GM12878 (cell line): ENCODE measurements at regions not wholly inside any gene's neighbourhood (a gene's known extent, or its start where the extent isn't known, plus 50 kb on each side); places are given as distances from the start of the nearest gene placed in this dataset.

ENCODE experiments used
- ATAC-seq: fragments of 200-7000 bp; cut with Tn5 transposase; 3 replicates; pipeline ENCODE4 v1.9.1; 2020; ENCODE audit warnings: mild to moderate bottlenecking, moderate library complexity
- BruUV-seq: library from RNA; stranded (reverse); fragments of 400-500 nt; replicated peaks from 2 replicates; lab custom pipeline; 2021; lab: Mats Ljungman, UMichigan
- CTCF ChIA-PET: fragments of 300-600 bp; sonication (Branson Sonifier 250); formaldehyde crosslinking; extraction: SDS; loops from one replicate; lab custom pipeline; 2021; ENCODE audit warnings: inconsistent platforms; lab: Yijun Ruan, JAX
- POLR2A ChIA-PET: fragments of 350-600 bp; formaldehyde crosslinking; extraction: SDS; loops from one replicate; lab custom pipeline; 2021; ENCODE audit warnings: inconsistent platforms; lab: Charles Lee
- RAD21 ChIA-PET: fragments of 300-600 bp; sonication (Branson Sonifier 250); formaldehyde crosslinking; loops from one replicate; lab custom pipeline; 2023; ENCODE audit warnings: antibody characterized with exemption; ENCODE audit not compliant: unreplicated experiment; lab: Charles Lee
- SMC1A ChIA-PET: fragments of 300-600 bp; sonication (Branson Sonifier 250); formaldehyde crosslinking; loops from one replicate; lab custom pipeline; 2023; ENCODE audit not compliant: unreplicated experiment, uncharacterized antibody; lab: Charles Lee
- DNase-seq: peaks from one replicate; pipeline ENCODE4 v3.0.0-alpha.2; 2011; ENCODE audit warnings: low read depth, low spot score
- FAIRE-seq: peaks from 3 replicates; lab custom pipeline; 2011; peaks lifted over from hg19 to GRCh38; lab: Jason Lieb, UNC
- H2AFZ ChIP-seq: 2 replicates; pipeline ENCODE4 v1.6.0; 2011; ENCODE audit warnings: low read depth, low read length, control low read depth; ENCODE audit not compliant: control insufficient read depth
- H3K27ac ChIP-seq: 2 replicates; pipeline ENCODE4 v1.5.1; 2011; ENCODE audit warnings: control low read depth; ENCODE audit not compliant: control insufficient read depth, insufficient read depth
- H3K27me3 ChIP-seq, 2 experiments: replicated peaks in 1 of 2; 2 replicates each; pipeline versions ENCODE4 v1.6.0 to v1.6.1; 2011; ENCODE audit warnings: low read length in 1 of 2; ENCODE audit not compliant: control insufficient read depth in 2 of 2, insufficient read depth in 2 of 2
- H3K36me3 ChIP-seq, 2 experiments: 2 replicates each; pipeline ENCODE4 v1.5.1; 2011; ENCODE audit warnings: low read length in 1 of 2; ENCODE audit not compliant: control insufficient read depth in 2 of 2, insufficient read depth in 2 of 2
- H3K4me1 ChIP-seq: 2 replicates; pipeline ENCODE4 v1.6.1; 2011; ENCODE audit warnings: mild to moderate bottlenecking, low read length, moderate library complexity, mixed read lengths; ENCODE audit not compliant: control insufficient read depth, insufficient read depth
- H3K4me2 ChIP-seq: 2 replicates; pipeline ENCODE4 v1.6.0; 2011; ENCODE audit warnings: control low read depth; ENCODE audit not compliant: control insufficient read depth, insufficient read depth
- H3K4me3 ChIP-seq: fragments of 200-600 bp; sonication (generic); 2 replicates; pipeline ENCODE4 v1.5.1; 2016
- H3K79me2 ChIP-seq: 2 replicates; pipeline ENCODE4 v1.6.0; 2011; ENCODE audit warnings: low read length; ENCODE audit not compliant: control insufficient read depth, insufficient read depth
- H3K9ac ChIP-seq: 2 replicates; pipeline ENCODE4 v1.8.0; 2011; ENCODE audit warnings: low read length, control low read depth, mixed read lengths; ENCODE audit not compliant: control insufficient read depth, insufficient read depth
- H3K9me3 ChIP-seq: replicated peaks from 3 replicates; pipeline ENCODE4 v1.5.1; 2011; ENCODE audit warnings: mild to moderate bottlenecking, low read length; ENCODE audit not compliant: control insufficient read depth, insufficient read depth
- H4K20me1 ChIP-seq: 2 replicates; pipeline ENCODE4 v1.6.0; 2011; ENCODE audit not compliant: control insufficient read depth, insufficient read depth
- BRCA1 ChIP-seq: IDR thresholded peaks from 2 replicates; pipeline ENCODE4 v1.6.1; 2011; ENCODE audit warnings: low read depth, low read length, improper control_type of control experiment
- ELK1 ChIP-seq: IDR thresholded peaks from 2 replicates; pipeline ENCODE4 v1.6.1; 2012; ENCODE audit warnings: low read depth, low read length, improper control_type of control experiment
- EP300 ChIP-seq, 2 experiments: fragments of 150-350 bp in 1 of 2; IDR thresholded peaks; 2 replicates each; pipeline ENCODE4 v1.6.1; 2011 to 2012; ENCODE audit warnings: low read depth in 2 of 2, low read length in 2 of 2, borderline replicate concordance in 1 of 2, improper control_type of control experiment in 1 of 2, inconsistent platforms in 1 of 2; ENCODE audit not compliant: control insufficient read depth in 1 of 2
- EZH2 ChIP-seq: IDR thresholded peaks from 2 replicates; pipeline ENCODE4 v1.6.1; 2012; ENCODE audit warnings: low read depth, mild to moderate bottlenecking, control low read depth, inconsistent platforms, low read length, borderline replicate concordance; ENCODE audit not compliant: control insufficient read depth
- FOXK2 ChIP-seq: fragments of 450-650 bp; IDR thresholded peaks from 2 replicates; pipeline ENCODE4 v1.6.1; 2017; ENCODE audit warnings: mild to moderate bottlenecking, moderate library complexity
- HCFC1 ChIP-seq: fragments of 150-350 bp; IDR thresholded peaks from 2 replicates; pipeline ENCODE4 v1.6.1; 2014; ENCODE audit warnings: low read length
- IKZF1 ChIP-seq: fragments of 450-650 bp; conservative IDR thresholded peaks from 2 replicates; pipeline ENCODE4 v1.6.1; 2017; ENCODE audit warnings: antibody characterized with exemption, mild to moderate bottlenecking
- KAT2A ChIP-seq: conservative IDR thresholded peaks from 2 replicates; pipeline ENCODE4 v1.6.1; 2011; ENCODE audit warnings: low read depth, low read length; ENCODE audit not compliant: control insufficient read depth
- MEF2A ChIP-seq: IDR thresholded peaks from 2 replicates; pipeline ENCODE4 v1.6.1; 2011; ENCODE audit warnings: low read depth, mild to moderate bottlenecking, low read length, moderate library complexity; ENCODE audit not compliant: insufficient read depth
- NRF1 ChIP-seq: conservative IDR thresholded peaks from 2 replicates; pipeline ENCODE4 v1.6.1; 2011; ENCODE audit warnings: mild to moderate bottlenecking, low read depth, low read length, improper control_type of control experiment
- RAD51 ChIP-seq: fragments of 450-650 bp; IDR thresholded peaks from 2 replicates; pipeline ENCODE4 v1.6.1; 2016; ENCODE audit warnings: moderate library complexity, mild to moderate bottlenecking, inconsistent platforms
- ZNF207 ChIP-seq: fragments of 450-650 bp; IDR thresholded peaks from 2 replicates; pipeline ENCODE4 v1.6.1; 2014; ENCODE audit warnings: antibody characterized with exemption, mild to moderate bottlenecking, borderline replicate concordance
- WGBS: methylation state at CpG from one replicate; pipeline ENCODE4 v1.1.6; 2016; ENCODE audit warnings: low lambda C conversion rate; ENCODE audit not compliant: insufficient replicate concordance, insufficient coverage; ENCODE audit errors: missing lambda C conversion rate; 5-methylcytosine and 5-hydroxymethylcytosine counted together
- in situ Hi-C: fragments of 300-500 bp; cut with MboI; formaldehyde crosslinking; loops from 9 replicates; pipeline ENCODE4 v1.14.3; 2018; ENCODE audit warnings: mixed read lengths
- intact Hi-C: fragments of 100-400 bp; cut with micrococcal nuclease; formaldehyde crosslinking; loops from one replicate; pipeline ENCODE4 v1.14.2; 2022; ENCODE audit not compliant: unreplicated experiment
- TF ChIP-seq, protein P1 (sequence below): fragments of 450-650 bp; IDR thresholded peaks from 2 replicates; pipeline ENCODE4 v1.6.1; 2016; ENCODE audit warnings: mild to moderate bottlenecking, moderate library complexity, borderline replicate concordance

DNA sequence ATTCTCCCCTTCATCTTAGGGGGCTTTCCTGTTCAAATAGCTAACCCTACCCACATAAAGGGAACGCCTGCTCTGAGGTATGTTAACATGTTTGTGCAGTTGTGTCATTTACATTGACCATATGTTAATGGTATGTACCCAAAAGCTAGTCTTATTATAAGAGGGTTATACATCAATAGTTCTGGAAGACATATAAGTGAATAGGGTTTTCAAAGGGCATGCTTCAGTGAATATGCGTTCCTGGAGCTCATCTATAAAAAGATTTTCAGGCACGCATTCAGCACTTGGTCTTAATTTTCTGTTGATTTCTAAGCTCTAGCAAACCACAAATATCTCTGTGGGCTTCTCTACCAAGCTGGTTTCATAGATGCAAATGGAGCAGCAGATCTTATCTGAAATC, 766.1 kb downstream of the IRX1 start:
- FAIRE-seq = no peak
- Histone ChIP-seq H3K36me3 (no peaks in the 10 kb centered on the region), H2AFZ (no peak overlapping the region), H4K20me1 (no peaks in the 10 kb centered on the region), H3K4me2 (no peak overlapping the region), H3K4me1 (no peaks in the 10 kb centered on the region), H3K9me3 (no peaks in the 10 kb centered on the region), H3K79me2 (no peaks in the 10 kb centered on the region), H3K9ac (no peak overlapping the region), H3K27ac (no peak overlapping the region), H3K4me3 (no peak overlapping the region), H3K27me3 (no peaks in the 10 kb centered on the region)
- POLR2A ChIA-PET = no interaction called here
- in situ Hi-C loops (no loop called here), intact Hi-C loops (no loop called here)
- 11% methylated on average over 3 of the region's 3 CpGs for WGBS
- DNase-seq = no peak
- RAD21 ChIA-PET = no interaction called here
- CTCF ChIA-PET = no interaction called here
- no peak for ATAC-seq
- BruUV-seq = no TSS peak
- TF ChIP-seq IKZF1 (no peak), FOXK2 (no peak), KAT2A (no peak), ELK1 (no peak), NRF1 (no peak), EZH2 (no peak), ZNF207 (no peak), MEF2A (no peak), BRCA1 (no peak), HCFC1 (no peak), RAD51 (no peak), EP300 (IDR thresholded peaks at IDR 0.05; ENCODE audit: borderline replicate concordance in 1 of 2, control insufficient read depth in 1 of 2, low read depth in 2 of 2, low read length in 2 of 2) (no peak)
- TF ChIP-seq, protein P1, sequence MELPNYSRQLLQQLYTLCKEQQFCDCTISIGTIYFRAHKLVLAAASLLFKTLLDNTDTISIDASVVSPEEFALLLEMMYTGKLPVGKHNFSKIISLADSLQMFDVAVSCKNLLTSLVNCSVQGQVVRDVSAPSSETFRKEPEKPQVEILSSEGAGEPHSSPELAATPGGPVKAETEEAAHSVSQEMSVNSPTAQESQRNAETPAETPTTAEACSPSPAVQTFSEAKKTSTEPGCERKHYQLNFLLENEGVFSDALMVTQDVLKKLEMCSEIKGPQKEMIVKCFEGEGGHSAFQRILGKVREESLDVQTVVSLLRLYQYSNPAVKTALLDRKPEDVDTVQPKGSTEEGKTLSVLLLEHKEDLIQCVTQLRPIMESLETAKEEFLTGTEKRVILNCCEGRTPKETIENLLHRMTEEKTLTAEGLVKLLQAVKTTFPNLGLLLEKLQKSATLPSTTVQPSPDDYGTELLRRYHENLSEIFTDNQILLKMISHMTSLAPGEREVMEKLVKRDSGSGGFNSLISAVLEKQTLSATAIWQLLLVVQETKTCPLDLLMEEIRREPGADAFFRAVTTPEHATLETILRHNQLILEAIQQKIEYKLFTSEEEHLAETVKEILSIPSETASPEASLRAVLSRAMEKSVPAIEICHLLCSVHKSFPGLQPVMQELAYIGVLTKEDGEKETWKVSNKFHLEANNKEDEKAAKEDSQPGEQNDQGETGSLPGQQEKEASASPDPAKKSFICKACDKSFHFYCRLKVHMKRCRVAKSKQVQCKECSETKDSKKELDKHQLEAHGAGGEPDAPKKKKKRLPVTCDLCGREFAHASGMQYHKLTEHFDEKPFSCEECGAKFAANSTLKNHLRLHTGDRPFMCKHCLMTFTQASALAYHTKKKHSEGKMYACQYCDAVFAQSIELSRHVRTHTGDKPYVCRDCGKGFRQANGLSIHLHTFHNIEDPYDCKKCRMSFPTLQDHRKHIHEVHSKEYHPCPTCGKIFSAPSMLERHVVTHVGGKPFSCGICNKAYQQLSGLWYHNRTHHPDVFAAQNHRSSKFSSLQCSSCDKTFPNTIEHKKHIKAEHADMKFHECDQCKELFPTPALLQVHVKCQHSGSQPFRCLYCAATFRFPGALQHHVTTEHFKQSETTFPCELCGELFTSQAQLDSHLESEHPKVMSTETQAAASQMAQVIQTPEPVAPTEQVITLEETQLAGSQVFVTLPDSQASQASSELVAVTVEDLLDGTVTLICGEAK = no peak
- SMC1A ChIA-PET = no interaction called here
